ENCODE measurements at regions not wholly inside any gene's neighbourhood (a gene's known extent, or its start where the extent isn't known, plus 50 kb on each side); places are given as distances from the start of the nearest gene placed in this dataset.

DNA sequence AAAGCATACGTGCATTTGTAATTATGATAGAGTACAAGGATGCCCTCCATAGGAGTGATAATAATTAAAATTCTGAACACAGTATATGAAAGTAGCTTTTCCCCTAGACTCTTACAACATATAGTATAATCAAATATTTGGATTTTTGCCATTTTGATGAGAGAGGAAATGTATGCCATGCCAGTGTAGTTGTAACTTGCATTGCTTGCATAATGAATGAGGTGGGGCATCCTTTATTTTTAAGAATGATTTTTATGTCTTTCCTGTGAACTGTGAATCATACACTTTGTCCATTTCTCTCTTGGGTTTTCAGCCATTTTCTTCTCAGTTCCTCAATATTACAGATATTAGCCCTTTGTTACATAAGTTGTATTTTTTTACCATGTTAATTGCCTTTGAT lies 197.5 kb downstream of the SCG2 start:
- DNase-seq = no peak

DNA sequence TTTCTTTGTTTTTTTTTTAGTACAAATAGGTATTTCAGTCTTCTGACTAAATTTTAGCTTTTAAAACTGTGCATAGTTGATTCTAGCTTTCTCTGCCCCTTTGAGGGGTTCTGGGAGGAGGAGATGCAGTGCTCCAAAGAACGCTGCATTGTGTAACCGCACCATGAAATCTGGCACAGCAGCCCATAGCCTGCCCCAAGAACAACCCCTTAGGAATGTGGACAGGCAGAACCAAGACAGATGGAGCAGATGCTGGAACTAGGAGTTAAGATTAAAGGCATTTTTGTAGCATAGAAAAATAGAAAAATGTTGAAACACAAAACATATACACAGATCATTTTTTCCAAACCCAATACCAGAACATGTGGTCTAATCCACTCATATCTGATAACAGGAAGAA lies 187.5 kb downstream of the SCG2 start:
- DNase-seq = no peak

DNA sequence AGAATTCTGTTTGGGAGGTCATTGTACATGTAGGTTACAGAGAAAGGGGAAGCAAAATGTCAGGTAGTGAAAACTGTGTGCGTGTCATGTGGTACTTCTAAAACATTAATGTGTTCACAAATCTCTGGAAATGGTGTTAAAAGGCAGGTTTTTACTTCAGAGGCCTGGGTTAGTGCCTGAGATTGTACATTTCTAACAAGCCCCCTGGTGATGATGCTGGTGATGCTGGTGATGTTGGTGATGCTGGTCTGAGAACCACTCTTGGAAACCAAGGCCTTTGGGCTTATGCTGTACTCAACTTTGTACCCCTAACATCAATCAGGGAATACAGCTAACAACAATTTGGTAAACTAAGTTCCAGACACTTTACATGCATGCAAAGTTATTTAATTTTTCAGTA lies 187.1 kb downstream of the SCG2 start:
- DNase-seq = no peak

DNA sequence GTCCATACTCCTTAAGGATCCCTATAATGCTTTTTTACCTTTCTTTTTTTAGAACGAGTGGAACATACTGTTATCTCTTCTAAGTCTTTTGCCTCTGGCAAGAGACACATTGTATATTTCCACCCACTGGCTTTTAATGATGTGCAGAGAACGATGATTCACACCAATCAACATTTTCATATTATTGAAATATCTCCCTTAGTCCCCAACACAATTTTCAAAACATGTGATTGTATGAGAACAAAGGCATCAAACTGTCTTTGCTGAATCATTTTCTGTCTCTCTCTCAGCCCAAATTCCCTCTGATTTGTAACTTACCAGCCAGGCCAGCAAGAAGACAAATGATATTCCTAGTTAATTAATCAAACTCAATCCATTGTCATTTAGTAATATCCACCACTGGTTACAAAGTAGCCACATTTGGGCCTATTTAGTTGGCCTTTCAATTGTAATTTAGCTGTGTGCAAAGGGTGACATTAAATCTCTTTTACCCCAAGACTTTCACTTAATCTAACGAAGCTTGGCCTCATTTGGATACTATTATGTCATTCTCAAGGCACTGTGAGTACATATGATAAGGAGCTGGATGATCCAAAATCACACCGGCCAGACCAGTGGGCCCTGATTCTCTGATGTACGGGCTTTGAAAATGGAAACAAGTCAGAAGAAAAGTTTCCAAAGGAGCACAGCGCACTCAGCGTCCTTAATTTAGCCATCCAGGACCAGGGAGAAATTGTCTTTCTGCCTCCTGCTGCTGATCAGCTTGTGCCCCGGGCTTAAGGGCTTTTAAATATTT lies 185.1 kb downstream of the SCG2 start:
- DNase-seq = no peak

DNA sequence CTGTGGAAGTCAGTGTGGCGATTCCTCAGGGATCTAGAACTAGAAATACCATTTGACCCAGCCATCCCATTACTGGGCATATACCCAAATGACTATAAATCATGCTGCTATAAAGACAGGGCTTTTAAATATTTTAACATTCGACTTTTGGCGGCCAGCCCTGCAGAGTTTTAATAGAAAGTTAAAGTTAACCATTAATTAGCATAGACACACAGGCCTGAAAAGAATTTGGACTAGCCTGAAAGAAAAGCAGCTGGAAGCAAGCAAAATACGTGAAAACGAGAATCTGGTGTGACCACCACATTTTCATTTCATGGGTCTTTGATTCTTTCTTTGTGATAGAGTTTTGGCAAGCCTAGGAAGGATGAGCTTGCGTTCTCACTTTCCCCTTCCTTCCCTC lies 184.0 kb downstream of the SCG2 start:
- no peak for DNase-seq

DNA sequence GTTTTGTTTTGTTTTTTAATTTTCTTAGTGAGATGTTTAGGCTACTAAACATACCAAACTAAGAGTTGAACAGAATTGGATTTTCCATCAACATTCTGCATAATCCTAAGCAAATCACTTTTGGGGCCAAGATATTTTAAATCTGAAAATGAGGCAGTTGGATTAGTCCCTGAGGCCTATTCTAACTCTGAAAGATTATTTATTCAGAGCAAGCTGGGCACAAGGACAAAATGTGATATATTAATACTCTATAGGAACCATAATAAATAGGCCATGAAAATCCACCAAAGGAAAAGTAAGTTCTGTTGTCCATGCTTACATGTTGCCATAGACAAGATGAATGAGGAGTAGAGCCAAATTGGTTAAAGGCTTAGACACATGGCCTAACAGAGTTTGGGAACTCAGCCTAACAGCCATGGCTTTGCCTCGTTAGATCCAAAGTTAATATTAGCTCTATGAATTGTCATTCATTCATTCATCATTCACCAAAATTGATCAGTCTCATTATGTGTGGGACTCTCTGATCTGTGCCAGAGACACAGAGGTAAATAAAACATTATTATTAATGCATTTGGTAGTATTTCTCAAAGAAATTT lies 183.5 kb downstream of the SCG2 start:
- DNase-seq = no peak

DNA sequence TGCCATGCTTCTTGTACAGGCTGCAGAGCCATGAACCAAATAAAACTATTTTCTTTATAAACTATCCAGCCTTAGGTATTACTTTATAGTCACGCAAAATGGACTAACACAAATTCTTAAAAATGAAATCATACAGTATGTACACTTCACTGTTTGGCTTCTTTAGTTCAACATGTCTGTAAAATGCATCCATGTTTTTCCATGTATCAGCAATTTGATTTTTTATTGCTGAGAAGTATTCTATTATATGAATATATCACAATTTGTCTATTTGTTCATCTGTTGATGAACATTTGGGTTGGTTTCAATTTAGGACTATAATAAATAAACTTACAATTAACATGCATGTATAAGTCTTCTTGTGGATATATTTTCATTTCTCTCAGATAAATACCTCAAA lies 182.1 kb downstream of the SCG2 start:
- no peak for DNase-seq

DNA sequence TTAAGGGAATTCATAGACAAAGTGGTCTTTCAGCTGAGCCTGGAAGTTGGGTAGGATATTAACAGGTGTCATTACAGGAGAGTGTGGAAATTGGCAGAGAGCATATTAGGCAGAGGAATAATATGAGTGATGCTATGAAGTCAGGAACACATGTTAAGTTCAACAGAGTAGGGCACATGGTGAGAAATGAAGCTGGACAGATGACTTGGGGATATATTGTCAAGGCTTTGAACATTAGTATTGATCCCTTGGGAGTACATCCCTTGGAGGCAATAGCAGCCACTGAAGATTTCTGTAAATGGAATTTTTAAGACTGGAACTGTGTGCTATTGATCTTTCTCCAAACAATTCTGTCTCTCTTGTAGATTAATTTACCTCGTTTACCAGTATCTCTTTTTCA lies 170.7 kb downstream of the SCG2 start:
- DNase-seq = no peak

DNA sequence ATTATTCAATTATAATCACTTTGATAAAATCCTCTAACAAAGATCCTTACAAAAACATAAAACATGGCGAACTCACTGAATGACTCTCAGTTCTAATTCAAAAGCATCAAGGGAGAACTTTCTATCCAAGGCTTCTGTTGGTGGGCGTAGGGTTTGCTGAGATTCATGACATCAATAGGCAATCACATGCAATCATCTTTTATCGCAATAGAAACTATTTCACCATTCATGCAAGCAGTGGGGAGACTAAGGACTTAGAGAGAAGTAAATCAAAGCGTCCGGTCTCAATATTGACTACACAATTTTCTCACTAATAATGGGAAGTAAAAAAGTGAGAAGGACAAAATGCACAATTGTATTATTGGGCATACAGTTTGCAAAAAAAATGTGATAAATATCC lies 168.7 kb downstream of the SCG2 start:
- no peak for DNase-seq

DNA sequence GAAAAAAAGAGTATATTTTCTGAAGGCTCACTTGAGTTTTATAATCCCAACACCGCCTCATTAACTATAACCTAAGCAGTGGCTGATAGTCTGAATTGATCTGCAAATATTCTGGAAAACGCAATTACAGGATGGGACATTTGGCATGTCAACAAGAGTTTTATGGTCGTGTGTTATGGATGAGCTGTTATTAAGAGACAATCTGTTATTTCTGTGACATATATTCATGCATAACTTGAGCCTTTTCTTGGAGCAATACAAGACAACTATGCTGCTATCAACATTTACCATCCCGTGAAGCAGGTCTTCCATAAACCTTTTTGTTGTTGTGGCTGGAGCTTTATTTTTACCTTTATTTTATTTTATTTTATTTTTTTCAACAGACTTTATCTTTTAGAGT lies 164.4 kb downstream of the SCG2 start:
- no peak for DNase-seq

DNA sequence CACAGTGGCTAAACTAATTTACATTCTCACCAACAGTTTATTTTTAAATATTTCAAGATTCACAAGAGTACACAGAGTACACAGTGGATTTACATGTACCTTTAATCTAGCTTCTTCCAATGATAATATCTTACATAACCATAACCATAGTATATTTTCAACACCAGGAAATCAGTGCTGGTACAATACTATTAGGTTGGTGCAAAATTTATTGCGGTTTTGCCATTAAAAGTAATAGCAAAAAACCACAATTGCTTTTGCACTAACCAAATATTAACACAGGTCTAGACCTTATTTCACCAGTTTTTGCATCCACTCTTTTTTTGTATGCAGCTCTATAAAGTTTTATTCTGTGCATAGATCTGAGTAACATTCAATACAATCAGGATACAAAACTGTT lies 163.0 kb downstream of the SCG2 start:
- no peak for DNase-seq

DNA sequence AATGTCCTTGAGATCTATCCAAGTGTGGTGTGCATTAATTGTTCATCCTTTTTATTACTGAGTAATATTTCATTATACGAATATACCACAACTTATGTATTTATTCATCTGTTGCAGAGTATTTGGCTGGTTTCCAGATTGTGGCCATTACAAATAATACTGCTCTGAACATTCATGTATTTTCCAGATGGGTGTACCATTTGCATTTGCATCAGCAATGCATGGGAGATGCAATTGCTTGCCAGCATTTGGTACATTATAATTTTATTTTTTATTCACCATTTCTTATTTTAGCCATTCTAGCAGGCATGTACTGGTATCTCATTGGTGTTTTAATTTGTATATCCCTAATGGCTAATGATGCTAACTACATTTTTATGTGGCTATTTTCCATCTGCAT lies 162.4 kb downstream of the SCG2 start:
- no peak for DNase-seq

DNA sequence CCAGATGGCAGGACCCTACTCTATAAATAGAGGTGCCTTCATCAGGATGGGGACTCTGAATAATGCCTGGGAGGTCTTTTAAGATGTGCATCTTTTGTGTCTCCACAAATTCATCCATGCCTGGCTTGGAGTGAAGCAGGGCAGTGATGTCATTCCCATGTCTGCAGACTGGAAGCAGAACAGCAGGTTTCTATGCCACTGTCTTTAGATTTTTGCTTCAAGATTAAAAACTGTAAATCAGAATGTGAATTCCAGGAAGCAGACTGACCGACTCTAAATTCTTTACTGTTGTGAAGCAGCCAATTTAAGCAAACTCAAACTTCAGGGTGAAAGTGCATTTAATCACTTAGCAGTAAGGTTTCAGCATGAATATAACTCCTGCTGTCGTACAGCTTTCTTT lies 159.3 kb downstream of the SCG2 start:
- no peak for DNase-seq

DNA sequence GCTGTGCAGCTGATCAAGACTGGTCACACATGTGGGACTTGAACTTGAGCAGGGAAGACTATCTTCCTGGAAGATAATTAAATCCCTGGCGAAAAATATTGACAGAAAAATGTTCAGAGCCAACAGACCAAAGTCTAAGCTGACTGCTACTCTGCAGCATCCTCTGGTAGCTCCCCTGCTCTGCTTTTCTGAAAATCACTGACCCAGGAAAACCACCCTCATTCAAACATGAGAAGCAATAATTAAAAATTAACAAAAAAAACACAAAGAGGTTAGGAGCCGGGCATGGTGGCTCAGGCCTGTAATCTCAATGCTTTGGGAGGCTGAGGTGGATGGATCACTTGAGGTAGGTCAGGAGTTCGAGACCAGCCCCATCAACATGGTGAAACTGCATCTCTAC lies 151.9 kb downstream of the SCG2 start:
- no peak for DNase-seq

DNA sequence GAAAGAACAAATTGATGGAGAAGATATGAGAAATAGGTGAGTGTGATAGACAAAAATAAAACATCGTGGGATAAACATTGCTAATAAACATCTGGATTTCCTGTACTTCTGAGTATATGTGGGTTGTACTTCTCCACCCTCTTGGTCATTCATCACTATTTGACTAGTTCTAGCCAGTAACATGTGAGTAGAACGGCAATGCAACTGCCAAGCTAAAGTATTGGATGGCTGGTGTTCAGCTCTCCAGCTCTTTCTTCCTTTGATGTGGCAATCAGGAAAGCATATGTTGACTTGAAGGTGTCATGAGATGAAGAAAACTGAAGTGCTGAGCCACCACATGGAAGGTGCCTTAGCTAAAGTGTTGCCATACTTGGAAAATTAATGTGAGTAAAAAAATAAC lies 144.9 kb downstream of the SCG2 start:
- no peak for DNase-seq

DNA sequence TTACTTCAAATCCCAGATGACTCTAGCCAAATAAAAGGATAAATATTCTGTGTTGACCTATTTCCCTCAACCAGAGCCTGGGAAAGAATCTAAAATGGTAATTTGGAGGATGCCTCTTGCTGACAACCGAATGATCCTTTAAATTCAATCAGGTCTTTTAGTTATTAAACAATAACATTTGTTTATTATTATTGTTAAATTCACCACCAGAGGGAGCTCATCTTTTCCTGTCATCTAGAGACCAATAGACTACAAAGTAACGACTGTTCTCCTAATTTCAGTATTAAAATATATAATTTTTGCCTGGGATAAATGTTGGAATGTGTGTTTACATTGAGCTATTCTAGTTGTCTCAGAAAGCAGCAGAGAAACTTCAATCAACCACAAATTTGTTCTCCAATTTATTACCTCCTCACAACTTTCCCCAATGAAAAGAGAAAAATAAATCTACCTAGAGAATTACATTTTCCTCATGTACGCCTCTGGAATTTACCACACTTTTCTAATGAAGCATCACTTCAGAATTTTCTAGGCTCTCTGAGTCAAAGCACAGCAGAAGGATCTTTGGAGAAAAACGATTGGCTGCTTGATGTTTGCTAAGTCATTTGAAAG lies 142.7 kb downstream of the SCG2 start:
- DNase-seq = no peak

DNA sequence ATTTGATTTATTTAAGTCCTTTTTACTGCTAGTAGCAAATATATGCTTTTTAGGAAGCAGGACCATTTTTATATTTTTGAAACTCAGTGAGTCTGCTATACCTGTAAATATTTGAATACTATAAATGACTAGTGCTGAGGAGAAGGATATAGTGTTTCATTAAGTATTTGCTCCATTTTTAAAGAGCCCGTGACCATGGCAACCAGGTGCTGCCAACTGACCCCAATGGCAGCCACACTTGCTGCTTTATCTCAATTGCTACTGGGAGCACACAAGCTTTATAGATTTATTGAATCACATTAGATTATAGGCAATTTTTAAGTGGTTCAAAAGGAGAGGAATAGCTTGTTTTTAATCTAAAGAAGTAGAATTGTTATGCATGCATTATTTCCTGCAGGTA lies 142.0 kb downstream of the SCG2 start:
- DNase-seq = no peak

DNA sequence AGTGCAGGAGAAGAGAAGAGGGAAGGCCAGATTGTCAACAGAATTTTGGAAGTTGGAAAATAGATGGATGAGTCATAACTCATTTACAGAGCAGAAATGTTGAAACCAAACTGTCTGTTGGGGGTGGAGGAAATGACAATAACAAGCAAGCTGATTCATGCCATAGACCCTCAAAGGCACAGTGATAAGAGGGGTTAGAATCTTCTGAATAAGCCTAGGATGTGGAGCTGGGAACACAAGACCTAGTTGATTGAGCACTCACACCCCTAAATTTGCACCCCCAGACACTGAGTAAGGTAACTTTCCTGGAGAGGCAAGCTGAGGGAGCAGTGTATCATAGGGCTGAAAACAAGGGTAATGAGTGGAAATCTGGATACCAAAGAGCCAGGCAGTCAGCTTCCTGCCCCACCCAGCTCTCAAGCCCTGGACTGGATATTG lies 141.4 kb downstream of the SCG2 start:
- DNase-seq = no peak

DNA sequence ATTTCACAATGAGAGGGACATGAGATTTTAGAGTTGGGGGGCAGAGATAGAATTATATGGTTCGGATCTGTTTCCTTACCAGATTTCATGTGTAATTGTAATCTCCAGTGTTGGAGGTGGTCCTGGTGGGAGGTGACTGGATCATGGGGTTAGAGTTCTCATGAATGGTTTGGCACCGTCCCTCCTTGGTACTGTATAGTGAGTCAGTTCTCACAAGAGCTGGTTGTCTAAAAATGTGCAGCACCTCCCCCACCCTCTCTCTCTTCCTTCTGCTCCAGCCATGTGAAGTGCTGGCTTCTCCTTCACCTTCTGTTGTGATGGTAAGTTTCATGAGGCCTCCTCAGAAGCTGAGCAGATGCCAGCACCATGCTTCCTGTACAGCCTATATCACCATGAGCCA lies 138.1 kb downstream of the SCG2 start:
- DNase-seq = no peak

DNA sequence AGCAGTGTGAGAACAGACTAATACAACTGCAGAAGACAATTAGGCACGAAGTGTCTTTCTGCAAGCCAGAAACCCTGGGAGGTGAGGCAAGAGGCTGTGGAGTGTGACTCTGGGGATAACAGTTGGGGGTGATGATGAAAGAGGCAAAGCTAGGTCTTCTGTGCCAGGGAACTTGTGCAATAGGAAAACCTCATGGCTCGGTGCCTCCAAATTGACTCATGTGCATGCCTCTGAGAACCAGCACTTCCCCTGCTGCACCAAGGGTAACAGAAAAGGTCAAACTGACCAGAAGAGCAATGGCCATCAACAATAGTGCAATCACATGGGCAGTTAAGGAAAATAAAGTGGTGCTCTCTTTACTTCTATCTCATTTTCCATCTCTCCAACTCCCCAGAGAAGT lies 136.4 kb downstream of the SCG2 start:
- no peak for DNase-seq

DNA sequence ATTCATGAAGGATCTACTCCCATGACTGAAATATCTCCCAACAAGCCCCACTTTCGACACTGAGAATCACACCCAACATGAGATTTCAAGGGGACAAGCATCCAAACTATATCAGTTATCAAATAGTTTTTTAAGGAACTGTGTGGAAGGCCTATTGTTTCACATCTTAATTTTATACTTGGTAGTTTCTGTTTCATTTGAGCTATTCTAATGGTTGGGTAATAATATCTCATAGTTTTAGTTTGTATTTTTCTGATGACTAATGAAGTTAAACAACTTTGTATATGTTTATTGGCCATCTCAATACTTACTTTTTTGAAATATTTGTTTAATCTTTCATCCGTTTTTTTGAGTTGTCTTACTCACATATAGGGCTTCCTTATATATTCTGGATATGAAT lies 135.0 kb downstream of the SCG2 start:
- no peak for DNase-seq

DNA sequence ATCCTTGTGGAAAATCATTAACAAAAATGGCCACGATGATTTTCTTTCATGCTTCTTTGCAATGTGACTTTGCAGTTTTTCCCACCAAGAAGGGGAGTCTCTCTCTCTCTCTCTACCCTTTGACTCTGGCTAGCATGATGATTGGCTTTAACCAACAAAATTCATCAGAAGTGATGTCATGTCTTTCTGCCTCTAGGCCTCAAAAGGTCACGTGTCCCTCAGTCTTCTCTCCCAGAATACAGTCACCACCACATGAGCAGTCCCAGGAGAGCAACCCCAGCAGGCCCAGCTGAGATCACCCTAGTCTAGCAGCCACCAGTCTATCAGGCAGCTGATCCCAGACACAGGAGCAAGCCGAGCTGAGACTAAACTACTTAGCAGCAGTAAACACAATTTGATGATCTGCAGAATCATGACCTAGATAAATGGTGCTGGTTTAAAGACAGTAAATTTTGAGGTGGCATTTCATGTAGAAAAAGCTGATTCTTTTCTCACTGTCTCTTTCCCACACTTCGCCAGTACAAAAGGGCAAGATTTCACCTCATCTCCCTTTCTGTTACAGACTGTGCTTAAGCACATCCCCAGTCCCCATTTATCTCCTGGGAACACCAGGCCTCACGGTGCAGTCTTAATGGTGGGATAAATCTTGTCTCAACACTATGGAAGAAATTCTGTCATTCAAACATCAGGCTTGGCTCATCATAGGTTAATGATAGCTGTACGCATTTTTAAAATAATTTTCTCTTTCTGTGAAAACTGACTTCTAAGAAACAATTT lies 132.7 kb downstream of the SCG2 start:
- no peak for DNase-seq

DNA sequence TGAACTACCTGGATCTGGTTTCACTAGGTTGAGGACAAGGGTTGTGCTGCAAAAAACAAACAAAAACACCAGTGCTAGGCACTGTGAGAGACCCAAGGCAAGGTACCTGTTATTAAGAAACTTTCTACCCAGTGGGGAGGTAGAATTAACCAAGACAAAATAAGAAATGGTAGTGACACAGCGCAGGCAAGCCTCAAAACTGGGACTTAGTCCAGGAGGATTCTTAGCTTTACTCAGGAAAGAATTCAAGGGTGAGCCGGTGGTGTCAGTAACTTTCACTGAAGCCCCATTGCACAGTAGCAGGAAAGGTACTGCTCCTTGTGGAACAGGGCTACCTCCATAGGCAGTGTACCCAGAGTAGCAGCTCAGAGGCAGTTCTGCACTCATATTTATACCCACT lies 131.6 kb downstream of the SCG2 start:
- DNase-seq = no peak

DNA sequence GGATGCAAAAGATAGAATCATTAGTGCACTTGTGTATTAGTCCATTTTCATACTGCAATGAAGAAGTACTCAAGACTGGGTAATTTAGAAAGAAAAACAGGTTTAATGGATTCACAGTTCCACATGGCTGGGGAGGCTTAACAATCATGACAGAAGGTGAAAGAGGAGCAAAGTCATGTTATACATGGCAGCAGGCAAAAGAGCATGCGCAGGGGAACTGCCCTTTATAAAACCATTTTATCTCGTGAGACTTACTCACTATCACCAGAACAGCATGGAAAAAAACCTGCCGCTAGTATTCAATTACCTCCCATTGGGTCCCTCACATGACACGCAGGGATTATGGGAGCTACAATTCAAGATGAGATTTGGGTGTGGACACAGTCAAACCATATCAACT lies 129.4 kb downstream of the SCG2 start:
- DNase-seq = no peak

Measured in NCI-H2171 (cell line).